HL-60 (cell line): ENCODE measurements at regions not wholly inside any gene's neighbourhood (a gene's known extent, or its start where the extent isn't known, plus 50 kb on each side); places are given as distances from the start of the nearest gene placed in this dataset.

ENCODE experiments used
- GABPA ChIP-seq: IDR thresholded peaks from 2 replicates; pipeline ENCODE4 v1.6.1; 2012; ENCODE audit warnings: low read depth
- POLR2AphosphoS5 ChIP-seq: IDR thresholded peaks from 2 replicates; pipeline ENCODE4 v1.6.1; 2012; ENCODE audit warnings: low read depth
- TF ChIP-seq, protein P1 (sequence below): IDR thresholded peaks from one replicate; pipeline ENCODE4 v1.5.1; 2011; ENCODE audit warnings: low read length, control low read depth, inconsistent platforms; ENCODE audit not compliant: insufficient read depth
- TF ChIP-seq, protein P2 (sequence below): IDR thresholded peaks from 2 replicates; pipeline ENCODE4 v1.6.1; 2012; ENCODE audit warnings: low read depth; ENCODE audit not compliant: insufficient replicate concordance

DNA sequence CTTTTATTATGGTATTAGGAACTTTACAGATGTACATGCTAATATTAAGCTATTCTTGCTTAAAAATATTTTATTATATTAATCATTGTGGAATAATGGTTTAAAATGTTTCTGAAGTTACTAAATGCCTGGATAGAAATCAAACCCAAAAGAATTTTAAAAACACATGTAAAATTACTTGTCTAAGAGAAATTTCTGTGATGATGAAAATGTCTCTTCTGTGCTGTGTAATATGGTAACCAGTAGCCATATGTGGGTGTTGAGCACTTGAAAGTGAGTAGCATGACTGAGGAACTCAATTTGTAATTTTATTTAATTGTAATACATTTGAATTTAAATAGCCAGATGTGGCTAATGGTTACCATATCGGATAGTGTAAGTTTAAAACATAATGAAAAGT lies 66.7 kb upstream of the HSPB3 start:
- TF ChIP-seq, protein P1, sequence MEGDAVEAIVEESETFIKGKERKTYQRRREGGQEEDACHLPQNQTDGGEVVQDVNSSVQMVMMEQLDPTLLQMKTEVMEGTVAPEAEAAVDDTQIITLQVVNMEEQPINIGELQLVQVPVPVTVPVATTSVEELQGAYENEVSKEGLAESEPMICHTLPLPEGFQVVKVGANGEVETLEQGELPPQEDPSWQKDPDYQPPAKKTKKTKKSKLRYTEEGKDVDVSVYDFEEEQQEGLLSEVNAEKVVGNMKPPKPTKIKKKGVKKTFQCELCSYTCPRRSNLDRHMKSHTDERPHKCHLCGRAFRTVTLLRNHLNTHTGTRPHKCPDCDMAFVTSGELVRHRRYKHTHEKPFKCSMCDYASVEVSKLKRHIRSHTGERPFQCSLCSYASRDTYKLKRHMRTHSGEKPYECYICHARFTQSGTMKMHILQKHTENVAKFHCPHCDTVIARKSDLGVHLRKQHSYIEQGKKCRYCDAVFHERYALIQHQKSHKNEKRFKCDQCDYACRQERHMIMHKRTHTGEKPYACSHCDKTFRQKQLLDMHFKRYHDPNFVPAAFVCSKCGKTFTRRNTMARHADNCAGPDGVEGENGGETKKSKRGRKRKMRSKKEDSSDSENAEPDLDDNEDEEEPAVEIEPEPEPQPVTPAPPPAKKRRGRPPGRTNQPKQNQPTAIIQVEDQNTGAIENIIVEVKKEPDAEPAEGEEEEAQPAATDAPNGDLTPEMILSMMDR: no peak
- TF ChIP-seq POLR2AphosphoS5 (no peak), GABPA (no peak)
- TF ChIP-seq, protein P2, sequence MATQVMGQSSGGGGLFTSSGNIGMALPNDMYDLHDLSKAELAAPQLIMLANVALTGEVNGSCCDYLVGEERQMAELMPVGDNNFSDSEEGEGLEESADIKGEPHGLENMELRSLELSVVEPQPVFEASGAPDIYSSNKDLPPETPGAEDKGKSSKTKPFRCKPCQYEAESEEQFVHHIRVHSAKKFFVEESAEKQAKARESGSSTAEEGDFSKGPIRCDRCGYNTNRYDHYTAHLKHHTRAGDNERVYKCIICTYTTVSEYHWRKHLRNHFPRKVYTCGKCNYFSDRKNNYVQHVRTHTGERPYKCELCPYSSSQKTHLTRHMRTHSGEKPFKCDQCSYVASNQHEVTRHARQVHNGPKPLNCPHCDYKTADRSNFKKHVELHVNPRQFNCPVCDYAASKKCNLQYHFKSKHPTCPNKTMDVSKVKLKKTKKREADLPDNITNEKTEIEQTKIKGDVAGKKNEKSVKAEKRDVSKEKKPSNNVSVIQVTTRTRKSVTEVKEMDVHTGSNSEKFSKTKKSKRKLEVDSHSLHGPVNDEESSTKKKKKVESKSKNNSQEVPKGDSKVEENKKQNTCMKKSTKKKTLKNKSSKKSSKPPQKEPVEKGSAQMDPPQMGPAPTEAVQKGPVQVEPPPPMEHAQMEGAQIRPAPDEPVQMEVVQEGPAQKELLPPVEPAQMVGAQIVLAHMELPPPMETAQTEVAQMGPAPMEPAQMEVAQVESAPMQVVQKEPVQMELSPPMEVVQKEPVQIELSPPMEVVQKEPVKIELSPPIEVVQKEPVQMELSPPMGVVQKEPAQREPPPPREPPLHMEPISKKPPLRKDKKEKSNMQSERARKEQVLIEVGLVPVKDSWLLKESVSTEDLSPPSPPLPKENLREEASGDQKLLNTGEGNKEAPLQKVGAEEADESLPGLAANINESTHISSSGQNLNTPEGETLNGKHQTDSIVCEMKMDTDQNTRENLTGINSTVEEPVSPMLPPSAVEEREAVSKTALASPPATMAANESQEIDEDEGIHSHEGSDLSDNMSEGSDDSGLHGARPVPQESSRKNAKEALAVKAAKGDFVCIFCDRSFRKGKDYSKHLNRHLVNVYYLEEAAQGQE: no peak
